Stomach (tissue), 8 donors: ENCODE measurements at regions not wholly inside any gene's neighbourhood (a gene's known extent, or its start where the extent isn't known, plus 50 kb on each side); places are given as distances from the start of the nearest gene placed in this dataset.
A peak's percentile ranks its signal among the peaks of the same experiment; 100 is the strongest.

Experiments
- DNase-seq, 2 donors: peaks; one replicate each; pipeline versions ENCODE4 v3.0.0 to v3.0.0-alpha.2; 2013 to 2019
- H3K27ac ChIP-seq, 5 donors: fragments of 200-600 bp in 4 of 5; sonication (generic) in 4 of 5; one replicate each; pipeline ENCODE4 v1.5.1; 2013 to 2019; ENCODE audit warnings: mild to moderate bottlenecking in 1 of 5, moderate library complexity in 1 of 5
- H3K27me3 ChIP-seq, 3 donors: fragments of 200-600 bp; sonication (generic); one replicate each; pipeline ENCODE4 v1.5.1; 2017 to 2019; ENCODE audit warnings: mixed run types in 1 of 3
- H3K36me3 ChIP-seq, 4 donors: fragments of 200-600 bp; sonication (generic); 1 replicate in 3 of 4; 2 replicates in 1 of 4; pipeline ENCODE4 v1.5.1; 2016 to 2019
- H3K4me1 ChIP-seq, 4 donors: fragments of 200-600 bp; sonication (generic); one replicate each; pipeline ENCODE4 v1.5.1; 2016 to 2019
- H3K4me3 ChIP-seq, 4 donors: fragments of 200-600 bp; sonication (generic) in 3 of 4; one replicate each; pipeline ENCODE4 v1.5.1; 2016 to 2019; ENCODE audit warnings: mild to moderate bottlenecking in 1 of 4
- H3K9me3 ChIP-seq, 4 donors: fragments of 200-600 bp; sonication (generic); one replicate each; pipeline ENCODE4 v1.5.1; 2016 to 2019
- EP300 ChIP-seq: sonication (generic); formaldehyde crosslinking; IDR thresholded peaks from one replicate; pipeline ENCODE4 v1.6.1; 2017; ENCODE audit warnings: antibody characterized with exemption
- POLR2A ChIP-seq, 4 donors: fragments of 450-650 bp; IDR thresholded peaks; one replicate each; pipeline ENCODE4 v1.6.1; 2016; ENCODE audit warnings: antibody characterized with exemption in 4 of 4, control low read depth in 2 of 4, mild to moderate bottlenecking in 1 of 4, moderate library complexity in 1 of 4
- POLR2AphosphoS5 ChIP-seq, 3 donors: sonication (generic); formaldehyde crosslinking; IDR thresholded peaks; one replicate each; pipeline ENCODE4 v1.6.1; 2016; ENCODE audit warnings: antibody characterized with exemption in 3 of 3
- WGBS, 5 donors: extraction: QIAGEN DNeasy Blood & Tissue Kit in 3 of 5; methylation state at CpG; one replicate each; pipeline versions ENCODE4 v1.1.5 to v1.1.7; 2013 to 2018; 5-methylcytosine and 5-hydroxymethylcytosine counted together
- intact Hi-C: fragments of 100-400 bp; cut with DNase I; formaldehyde crosslinking; loops from one replicate; pipeline ENCODE4 v1.15.1; 2023; ENCODE audit warnings: low total_unique reads
- TF ChIP-seq, protein P1 (sequence below), 7 experiments: fragments of 450-650 bp in 4 of 7; fragments of 200-600 bp in 3 of 7; sonication (generic) in 3 of 7; IDR thresholded peaks; one replicate each; pipeline ENCODE4 v1.5.1; 2016 to 2019; ENCODE audit warnings: antibody characterized with exemption in 7 of 7, control low read depth in 2 of 7, mild to moderate bottlenecking in 1 of 7
- donor health status: healthy with polysubstance abuse.
- donor health status: Bipolar disorder and iron deficiency.
- donor health status: healthy.

- WGBS, 5 donors = 46 to 81% (median 76%) methylated on average over 2 of the region's 2 CpGs
- no peak overlapping the region for H3K27ac ChIP-seq
- no peak for TF ChIP-seq EP300
- TF ChIP-seq, protein P1, sequence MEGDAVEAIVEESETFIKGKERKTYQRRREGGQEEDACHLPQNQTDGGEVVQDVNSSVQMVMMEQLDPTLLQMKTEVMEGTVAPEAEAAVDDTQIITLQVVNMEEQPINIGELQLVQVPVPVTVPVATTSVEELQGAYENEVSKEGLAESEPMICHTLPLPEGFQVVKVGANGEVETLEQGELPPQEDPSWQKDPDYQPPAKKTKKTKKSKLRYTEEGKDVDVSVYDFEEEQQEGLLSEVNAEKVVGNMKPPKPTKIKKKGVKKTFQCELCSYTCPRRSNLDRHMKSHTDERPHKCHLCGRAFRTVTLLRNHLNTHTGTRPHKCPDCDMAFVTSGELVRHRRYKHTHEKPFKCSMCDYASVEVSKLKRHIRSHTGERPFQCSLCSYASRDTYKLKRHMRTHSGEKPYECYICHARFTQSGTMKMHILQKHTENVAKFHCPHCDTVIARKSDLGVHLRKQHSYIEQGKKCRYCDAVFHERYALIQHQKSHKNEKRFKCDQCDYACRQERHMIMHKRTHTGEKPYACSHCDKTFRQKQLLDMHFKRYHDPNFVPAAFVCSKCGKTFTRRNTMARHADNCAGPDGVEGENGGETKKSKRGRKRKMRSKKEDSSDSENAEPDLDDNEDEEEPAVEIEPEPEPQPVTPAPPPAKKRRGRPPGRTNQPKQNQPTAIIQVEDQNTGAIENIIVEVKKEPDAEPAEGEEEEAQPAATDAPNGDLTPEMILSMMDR (IDR thresholded peaks at IDR 0.05) = no peak
- no peak for TF ChIP-seq POLR2AphosphoS5 (IDR thresholded peaks at IDR 0.05)
- DNase-seq = no peak
- H3K4me1 ChIP-seq = peaks cover 0 to 8% (median 2%) of the 10 kb centered on the region in 4 donors
- no peaks in the 10 kb centered on the region for H3K36me3 ChIP-seq
- H3K27me3 ChIP-seq = peaks cover 0 to 75% (median 7%) of the 10 kb centered on the region in 3 donors
- H3K4me3 ChIP-seq = no peak overlapping the region
- intact Hi-C loops = no loop called here
- peaks cover 0 to 4% (median 0%) of the 10 kb centered on the region in 4 donors for H3K9me3 ChIP-seq
These were observed 105.3 kb upstream of the FGF3 start for GRCh38 chr11:69924308-69925161.

DNA sequence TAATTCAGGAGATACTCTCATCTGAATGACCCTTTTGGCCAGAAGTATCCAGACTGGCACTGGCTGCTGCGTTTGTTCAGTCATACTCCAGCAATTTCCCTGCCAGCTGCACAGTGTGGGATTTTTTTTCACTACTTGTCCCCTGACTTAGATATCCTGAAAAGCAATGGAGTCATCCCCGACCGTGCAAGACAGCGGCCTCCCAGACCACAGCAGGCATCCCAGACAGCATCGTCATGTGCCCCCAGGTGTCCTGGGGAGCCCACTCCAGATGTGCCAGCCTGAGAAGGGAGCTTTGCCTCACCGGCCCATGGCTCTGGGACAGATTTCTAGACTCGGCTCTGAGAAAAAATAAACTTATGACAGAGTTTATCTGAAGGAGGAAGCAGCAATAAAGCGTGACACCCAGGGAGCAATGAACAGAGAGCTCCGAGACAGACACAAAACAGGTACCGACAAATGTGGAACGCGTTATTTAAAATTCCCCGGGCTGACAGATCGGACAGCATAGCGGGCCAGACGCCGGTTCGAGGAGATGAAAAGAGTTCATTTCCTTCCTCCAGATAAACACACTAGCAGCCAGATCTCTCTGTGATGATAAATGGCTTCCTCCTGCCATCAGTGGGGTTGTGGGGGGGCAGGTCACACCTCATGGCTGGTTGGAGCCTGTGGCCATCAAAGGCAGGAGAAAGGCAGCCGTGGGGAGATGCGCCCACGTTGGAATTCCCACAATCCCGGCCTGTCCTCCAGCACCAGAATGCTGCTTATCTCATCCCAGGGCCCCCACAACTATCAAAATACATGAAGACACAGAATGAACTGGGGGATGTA is 106.4 kb upstream of the FGF3 start:
- WGBS, 5 donors = 32 to 55% (median 46%) methylated on average over 18 to 22 of the region's 22 CpGs
- intact Hi-C loops = no loop called here
- Histone ChIP-seq H3K27ac (no peak overlapping the region), H3K36me3 (no peaks in the 10 kb centered on the region), H3K9me3 (peaks cover 0 to 8% (median 0%) of the 10 kb centered on the region in 4 donors), H3K4me1 (peaks cover 0 to 8% (median 2%) of the 10 kb centered on the region in 4 donors), H3K4me3 (no peak overlapping the region), H3K27me3 (peaks cover 0 to 80% (median 7%) of the 10 kb centered on the region in 3 donors)
- TF ChIP-seq POLR2AphosphoS5 (IDR thresholded peaks at IDR 0.05) (no peak), EP300 (no peak), POLR2A (IDR thresholded peaks at IDR 0.05) (no peak)
- TF ChIP-seq, protein P1 (IDR thresholded peaks at IDR 0.05) = no peak
- DNase-seq = peak in 1 of 2 donors; percentile 50

- intact Hi-C loops = no loop called here
- 39 to 58% (median 46%) methylated on average over 14 to 15 of the region's 15 CpGs for WGBS, 5 donors
- Histone ChIP-seq H3K9me3 (peaks cover 0 to 8% (median 0%) of the 10 kb centered on the region in 4 donors), H3K27me3 (peaks cover 0 to 89% (median 7%) of the 10 kb centered on the region in 3 donors), H3K4me1 (peaks cover 0 to 8% (median 2%) of the 10 kb centered on the region in 4 donors), H3K4me3 (no peak overlapping the region), H3K27ac (no peak overlapping the region), H3K36me3 (no peaks in the 10 kb centered on the region)
- no peak for TF ChIP-seq POLR2AphosphoS5 (IDR thresholded peaks at IDR 0.05)
- TF ChIP-seq, protein P1 (IDR thresholded peaks at IDR 0.05) = no peak
- TF ChIP-seq POLR2A (IDR thresholded peaks at IDR 0.05) = no peak
- TF ChIP-seq EP300 = no peak
- no peak for DNase-seq
These were observed 107.3 kb upstream of the FGF3 start for GRCh38 chr11:69926376-69927050.

- H3K27me3 ChIP-seq = peaks cover 0 to 87% (median 12%) of the 10 kb centered on the region in 3 donors
- peaks cover 0 to 8% (median 2%) of the 10 kb centered on the region in 4 donors for H3K4me1 ChIP-seq
- H3K27ac ChIP-seq = no peak overlapping the region
- intact Hi-C loops = no loop called here
- TF ChIP-seq, protein P1 (IDR thresholded peaks at IDR 0.05) = no peak
- TF ChIP-seq EP300 (no peak), POLR2A (IDR thresholded peaks at IDR 0.05) (no peak), POLR2AphosphoS5 (IDR thresholded peaks at IDR 0.05) (no peak)
- no peak overlapping the region for H3K4me3 ChIP-seq
- 64 to 72% (median 65%) methylated on average over 5 to 9 of the region's 9 CpGs for WGBS, 5 donors
- H3K36me3 ChIP-seq = no peaks in the 10 kb centered on the region
- peaks cover 0 to 8% (median 0%) of the 10 kb centered on the region in 4 donors for H3K9me3 ChIP-seq
- DNase-seq = no peak
These were observed 108.9 kb upstream of the FGF3 start for GRCh38 chr11:69928121-69928520.
